ENCODE measurements at regions not wholly inside any gene's neighbourhood (a gene's known extent, or its start where the extent isn't known, plus 50 kb on each side); places are given as distances from the start of the nearest gene placed in this dataset.

- no peak for DNase-seq (ENCODE audit: low spot score)
Observed at GRCh38 chr1:173421286-173421685, 55.8 kb upstream of the PRDX6 start.

GRCh38 chr1:173421789-173422188 lies 55.3 kb upstream of the PRDX6 start:
- DNase-seq (ENCODE audit: low spot score): no peak

- no peak for DNase-seq (ENCODE audit: low spot score)
Observed at GRCh38 chr1:173422456-173422976, 54.6 kb upstream of the PRDX6 start.

- DNase-seq (ENCODE audit: low spot score): no peak
Observed at GRCh38 chr1:173423291-173423690, 53.8 kb upstream of the PRDX6 start.

- no peak for DNase-seq (ENCODE audit: low spot score)
Observed at GRCh38 chr1:173424143-173424542, 53.0 kb upstream of the PRDX6 start.

GRCh38 chr1:173424782-173425407 lies 52.2 kb upstream of the PRDX6 start:
- DNase-seq (ENCODE audit: low spot score): no peak

GRCh38 chr1:173426057-173426456 lies 51.1 kb upstream of the PRDX6 start:
- DNase-seq (ENCODE audit: low spot score): no peak

- DNase-seq (ENCODE audit: low spot score): no peak
Observed at GRCh38 chr1:173427146-173428054, 49.7 kb upstream of the PRDX6 start.

Data from SK-N-DZ (cell line).